K562 (cell line): ENCODE measurements at regions not wholly inside any gene's neighbourhood (a gene's known extent, or its start where the extent isn't known, plus 50 kb on each side); places are given as distances from the start of the nearest gene placed in this dataset.

ENCODE experiments used
- ATAC-seq: fragments of 200-7000 bp; cut with Tn5 transposase; 3 replicates; pipeline ENCODE4 v1.9.1; 2020; ENCODE audit warnings: moderate library complexity
- BruUV-seq: library from RNA; stranded (reverse); fragments of 400-500 nt; replicated peaks from 2 replicates; lab custom pipeline; 2021; lab: Mats Ljungman, UMichigan
- CTCF ChIA-PET: fragments of 300-600 bp; formaldehyde crosslinking; extraction: SDS; loops from one replicate; lab custom pipeline; 2021; ENCODE audit warnings: low intra/inter-chr PET ratio; lab: Yijun Ruan, JAX
- POLR2A ChIA-PET: fragments of 300-600, 350-650 bp; sonication (Branson Sonifier 250); formaldehyde crosslinking; extraction: SDS; loops from one replicate; lab custom pipeline; 2021; ENCODE audit warnings: antibody characterized with exemption, inconsistent platforms; lab: Yijun Ruan, JAX
- DNase-seq, 4 experiments: peaks; one replicate each; pipeline versions ENCODE4 v3.0.0 to v3.0.0-alpha.2; 2011 to 2018; ENCODE audit warnings: low spot score in 3 of 4, mixed read lengths in 3 of 4; ENCODE audit errors: extremely low read depth in 1 of 4
- FAIRE-seq: peaks from 2 replicates; lab custom pipeline; 2011; peaks lifted over from hg19 to GRCh38; lab: Jason Lieb, UNC
- H2AFZ ChIP-seq: 2 replicates; pipeline ENCODE4 v1.6.0; 2011; ENCODE audit warnings: low read depth, low read length, control low read depth, inconsistent platforms
- H3K27ac ChIP-seq: fragments of 200-600 bp; 3 replicates; pipeline ENCODE4 v1.8.0; 2011; ENCODE audit warnings: low read depth, mild to moderate bottlenecking, control low read depth, inconsistent platforms, low read length, moderate library complexity, mixed read lengths; ENCODE audit errors: extremely low read depth
- H3K27me3 ChIP-seq, 2 experiments: fragments of 300-600 bp in 1 of 2; 2 replicates in 1 of 2; 3 replicates in 1 of 2; pipeline versions ENCODE4 v1.6.0 to v1.8.0; 2011; ENCODE audit warnings: inconsistent platforms in 2 of 2, low read length in 2 of 2, mild to moderate bottlenecking in 1 of 2, mixed read lengths in 1 of 2, moderate library complexity in 1 of 2; ENCODE audit not compliant: control insufficient read depth in 2 of 2, insufficient read depth in 2 of 2
- H3K36me3 ChIP-seq: fragments of 300-600 bp; 3 replicates; pipeline ENCODE4 v1.8.0; 2011; ENCODE audit warnings: mild to moderate bottlenecking, low read length, inconsistent platforms; ENCODE audit not compliant: control insufficient read depth, insufficient read depth
- H3K4me1 ChIP-seq, 2 experiments: fragments of 200-600 bp in 1 of 2; replicated peaks in 1 of 2; 2 replicates in 1 of 2; 3 replicates in 1 of 2; pipeline versions ENCODE4 v1.5.1 to v1.8.0; 2011; ENCODE audit warnings: inconsistent platforms in 2 of 2, low read length in 2 of 2, mild to moderate bottlenecking in 1 of 2, mixed read lengths in 1 of 2, moderate library complexity in 1 of 2; ENCODE audit not compliant: control insufficient read depth in 2 of 2, insufficient read depth in 2 of 2
- H3K4me2 ChIP-seq: 2 replicates; pipeline ENCODE4 v1.6.1; 2011; ENCODE audit warnings: low read length, control low read depth, inconsistent platforms, mixed read lengths; ENCODE audit not compliant: insufficient read depth
- H3K4me3 ChIP-seq: fragments of 200-600 bp; sonication (generic), shearing (Covaris generic); 2 replicates; pipeline ENCODE4 v1.5.1; 2016; ENCODE audit warnings: control low read depth, inconsistent platforms
- H3K79me2 ChIP-seq: fragments of 200-600 bp; 3 replicates; pipeline ENCODE4 v1.8.0; 2011; ENCODE audit warnings: low read length, inconsistent platforms; ENCODE audit not compliant: control insufficient read depth, insufficient read depth
- H3K9ac ChIP-seq, 2 experiments: 2 replicates each; pipeline versions ENCODE4 v1.6.0 to v1.6.1; 2011; ENCODE audit warnings: low read depth in 2 of 2, low read length in 2 of 2, control low read depth in 1 of 2, inconsistent platforms in 1 of 2, mild to moderate bottlenecking in 1 of 2, mixed read lengths in 1 of 2; ENCODE audit not compliant: insufficient read depth in 1 of 2
- H3K9me1 ChIP-seq: one replicate; pipeline ENCODE4 v1.6.0; 2011; ENCODE audit warnings: inconsistent platforms, mild to moderate bottlenecking, low read length, moderate library complexity; ENCODE audit not compliant: control insufficient read depth, insufficient read depth
- H3K9me3 ChIP-seq: replicated peaks from 2 replicates; pipeline ENCODE4 v1.5.1; 2011; ENCODE audit warnings: low read depth, low read length, inconsistent platforms; ENCODE audit not compliant: control insufficient read depth, insufficient read depth
- H4K20me1 ChIP-seq: replicated peaks from 2 replicates; pipeline ENCODE4 v1.6.1; 2011; ENCODE audit warnings: low read length, inconsistent platforms, mixed read lengths; ENCODE audit not compliant: control insufficient read depth, insufficient read depth
- ATF3 ChIP-seq, 2 experiments: fragments of 450-650 bp in 1 of 2; sonication (generic) in 1 of 2; formaldehyde crosslinking in 1 of 2; IDR thresholded peaks in 1 of 2; conservative IDR thresholded peaks in 1 of 2; 2 replicates each; pipeline versions ENCODE4 v1.6.1 to v1.8.1; 2016 to 2023; ENCODE audit warnings: mild to moderate bottlenecking in 2 of 2, moderate library complexity in 2 of 2, inconsistent platforms in 1 of 2, missing genetic modification reagents in 1 of 2
- CBX3 ChIP-seq, 2 experiments: IDR thresholded peaks; 1 replicate in 1 of 2; 2 replicates in 1 of 2; pipeline ENCODE4 v1.6.1; 2012; ENCODE audit warnings: inconsistent platforms in 2 of 2, low read length in 2 of 2, borderline replicate concordance in 1 of 2, control low read depth in 1 of 2
- FOS ChIP-seq: IDR thresholded peaks from 3 replicates; pipeline ENCODE4 v1.6.1; 2011; ENCODE audit not compliant: insufficient read length; ENCODE audit errors: extremely low read depth
- GTF3C2 ChIP-seq: IDR thresholded peaks from 3 replicates; pipeline ENCODE4 v1.6.1; 2011; ENCODE audit warnings: borderline replicate concordance, mild to moderate bottlenecking, moderate library complexity; ENCODE audit not compliant: insufficient read length; ENCODE audit errors: extremely low read depth
- HLTF ChIP-seq: fragments of 450-650 bp; IDR thresholded peaks from 2 replicates; pipeline ENCODE4 v1.6.1; 2016
- HNRNPK ChIP-seq: fragments of 200-400 bp; formaldehyde crosslinking; IDR thresholded peaks from one replicate; pipeline ENCODE4 v1.6.1; 2018; ENCODE audit warnings: mild to moderate bottlenecking, low read depth, low read length; ENCODE audit not compliant: poor library complexity, severe bottlenecking
- MNT ChIP-seq, 2 experiments: fragments of 450-650 bp; conservative IDR thresholded peaks; 2 replicates each; pipeline ENCODE4 v1.6.1; 2017; ENCODE audit warnings: mild to moderate bottlenecking in 2 of 2, moderate library complexity in 2 of 2
- MXI1 ChIP-seq: IDR thresholded peaks from 2 replicates; pipeline ENCODE4 v1.6.1; 2011; ENCODE audit warnings: low read depth, mild to moderate bottlenecking, improper control_type of control experiment, low read length
- NFIX ChIP-seq: fragments of 250-450 bp; sonication (Bioruptor Pico); IDR thresholded peaks from 2 replicates; pipeline ENCODE4 v1.4.0; 2020; ENCODE audit warnings: low read depth, mild to moderate bottlenecking, moderate library complexity
- NR2F6 ChIP-seq: fragments of 450-650 bp; formaldehyde crosslinking; IDR thresholded peaks from 2 replicates; pipeline ENCODE4 v1.4.0; 2020; ENCODE audit warnings: mild to moderate bottlenecking
- PHF8 ChIP-seq: fragments of 200-600 bp; sonication (generic); IDR thresholded peaks from 2 replicates; pipeline ENCODE4 v1.6.1; 2012; ENCODE audit warnings: mixed run types, mild to moderate bottlenecking, inconsistent platforms, low read length, moderate library complexity, borderline replicate concordance
- TCF7L2 ChIP-seq: fragments of 150-350 bp; IDR thresholded peaks from 2 replicates; pipeline ENCODE4 v1.6.1; 2016; ENCODE audit warnings: low read depth, mild to moderate bottlenecking, low read length, moderate library complexity
- TSC22D4 ChIP-seq: fragments of 450-650 bp; IDR thresholded peaks from 2 replicates; pipeline ENCODE4 v1.6.1; 2016; ENCODE audit warnings: missing genetic modification characterization, missing biosample characterization, control low read depth
- ZNF280A ChIP-seq: fragments of 450-650 bp; IDR thresholded peaks from 2 replicates; pipeline ENCODE4 v1.6.1; 2018; ENCODE audit warnings: mild to moderate bottlenecking, low read depth; ENCODE audit not compliant: partially characterized antibody
- ZNF347 ChIP-seq: fragments of 450-650 bp; formaldehyde crosslinking; IDR thresholded peaks from 2 replicates; pipeline ENCODE4 v1.4.0; 2020; ENCODE audit warnings: low read depth, mild to moderate bottlenecking, moderate library complexity
- ZNF583 ChIP-seq: fragments of 250-450 bp; sonication (Bioruptor Pico); IDR thresholded peaks from 2 replicates; pipeline ENCODE4 v1.4.0; 2020
- ZNF778 ChIP-seq: fragments of 450-650 bp; formaldehyde crosslinking; IDR thresholded peaks from 2 replicates; pipeline ENCODE4 v1.4.0; 2020; ENCODE audit warnings: mild to moderate bottlenecking, moderate library complexity
- WGBS: fragments of 100-300 bp; shearing (Covaris generic); methylation state at CpG from one replicate; pipeline ENCODE4 v1.1.6; 2016; ENCODE audit warnings: low coverage, mixed read lengths; ENCODE audit not compliant: insufficient coverage; ENCODE audit errors: missing lambda C conversion rate; 5-methylcytosine and 5-hydroxymethylcytosine counted together
- in situ Hi-C: fragments of 300-500 bp; cut with MboI; formaldehyde crosslinking; loops from 4 replicates; pipeline ENCODE4 v1.15.0; 2018; ENCODE audit warnings: inconsistent platforms, mixed read lengths
- intact Hi-C: fragments of 100-400 bp; cut with micrococcal nuclease; formaldehyde crosslinking; loops from 2 replicates; pipeline ENCODE4 v1.14.2; 2022

- BruUV-seq = no TSS peak
- in situ Hi-C loops = no loop called here
- no peaks in the 10 kb centered on the region for H3K27me3 ChIP-seq
- TF ChIP-seq MXI1 (no peak), TCF7L2 (no peak), HNRNPK (no peak), TSC22D4 (no peak), NR2F6 (CRISPR knock-in tag) (no peak), NFIX (no peak), ATF3 (IDR thresholded peaks at IDR 0.05) (no peak), ATF3 (CRISPR knock-in tag; conservative IDR thresholded peaks at IDR 0.05) (no peak), ZNF347 (CRISPR knock-in tag) (no peak), ZNF280A (no peak), PHF8 (no peak), CBX3 (IDR thresholded peaks at IDR 0.05; ENCODE audit: borderline replicate concordance in 1 of 2, low read length in 2 of 2) (no peak), ZNF583 (no peak), ZNF778 (CRISPR knock-in tag) (no peak), GTF3C2 (no peak), HLTF (no peak), FOS (no peak), MNT (conservative IDR thresholded peaks at IDR 0.05) (no peak)
Measured at GRCh38 chr18:78758496-78758895, 221.1 kb upstream of the SALL3 start.

More at GRCh38 chr18:78758496-78758895, 221.1 kb upstream of the SALL3 start:
- ATAC-seq (no peak), DNase-seq (no peak), FAIRE-seq (no peak)
- CTCF ChIA-PET = no interaction called here
- Histone ChIP-seq H4K20me1 (no peaks in the 10 kb centered on the region), H3K27ac (no peak overlapping the region), H3K4me3 (no peak overlapping the region), H3K79me2 (no peaks in the 10 kb centered on the region), H3K4me1 (no peaks in the 10 kb centered on the region), H3K9me1 (no peaks in the 10 kb centered on the region), H2AFZ (no peak overlapping the region), H3K9ac (no peak overlapping the region), H3K36me3 (no peaks in the 10 kb centered on the region), H3K9me3 (no peaks in the 10 kb centered on the region), H3K4me2 (no peak overlapping the region)
- 1% methylated on average over 8 of the region's 9 CpGs for WGBS
- POLR2A ChIA-PET = no interaction called here
- intact Hi-C loops = no loop called here
